Upper lobe of left lung (tissue), 4 donors: ENCODE measurements at regions not wholly inside any gene's neighbourhood (a gene's known extent, or its start where the extent isn't known, plus 50 kb on each side); places are given as distances from the start of the nearest gene placed in this dataset.

Experiments
- CTCF ChIP-seq, 6 experiments: fragments of 450-650 bp in 4 of 6; fragments of 200-600 bp in 2 of 6; sonication (generic) in 2 of 6; IDR thresholded peaks; one replicate each; pipeline ENCODE4 v1.5.1; 2016 to 2019; ENCODE audit warnings: antibody characterized with exemption in 6 of 6
- EP300 ChIP-seq, 4 donors: sonication (generic); formaldehyde crosslinking; IDR thresholded peaks; one replicate each; pipeline ENCODE4 v1.5.1; 2017; ENCODE audit warnings: antibody characterized with exemption in 4 of 4, control low read depth in 2 of 4
- POLR2A ChIP-seq, 4 donors: fragments of 450-650 bp; IDR thresholded peaks; one replicate each; pipeline ENCODE4 v1.5.1; 2016 to 2017; ENCODE audit warnings: antibody characterized with exemption in 4 of 4, mild to moderate bottlenecking in 2 of 4
- POLR2AphosphoS5 ChIP-seq, 2 donors: sonication (generic); formaldehyde crosslinking; IDR thresholded peaks; one replicate each; pipeline ENCODE4 v1.5.1; 2017; ENCODE audit warnings: antibody characterized with exemption in 2 of 2

GRCh38 chr6:71737953-71738352 lies 148.4 kb upstream of the RIMS1 start:
- TF ChIP-seq POLR2A (IDR thresholded peaks at IDR 0.05), result no peak
- no peak for TF ChIP-seq CTCF (IDR thresholded peaks at IDR 0.05)
- no peak for TF ChIP-seq POLR2AphosphoS5 (IDR thresholded peaks at IDR 0.05)
- TF ChIP-seq EP300 (IDR thresholded peaks at IDR 0.05), result no peak
